ENCODE measurements at regions not wholly inside any gene's neighbourhood (a gene's known extent, or its start where the extent isn't known, plus 50 kb on each side); places are given as distances from the start of the nearest gene placed in this dataset.

GRCh38 chr11:69552951-69553350 is 71.5 kb downstream of the LINC01488 start:
- ATAC-seq, result no peak
- TF ChIP-seq ZNF70 (CRISPR knock-in tag; IDR thresholded peaks at IDR 0.05) (no peak), CSDC2 (CRISPR knock-in tag; IDR thresholded peaks at IDR 0.05) (no peak), ZNF8 (CRISPR knock-in tag; IDR thresholded peaks at IDR 0.05) (no peak), BACH2 (CRISPR knock-in tag; IDR thresholded peaks at IDR 0.05; ENCODE audit: borderline replicate concordance) (no peak), ZNF565 (CRISPR knock-in tag; conservative IDR thresholded peaks at IDR 0.05; ENCODE audit: low read depth) (no peak), ISL1 (CRISPR knock-in tag; IDR thresholded peaks at IDR 0.05) (no peak), RARB (CRISPR knock-in tag; IDR thresholded peaks at IDR 0.05) (no peak), ZC3H10 (CRISPR knock-in tag; IDR thresholded peaks at IDR 0.05) (no peak), OSR1 (CRISPR knock-in tag; IDR thresholded peaks at IDR 0.05) (no peak), SNAI2 (CRISPR knock-in tag; IDR thresholded peaks at IDR 0.05) (no peak), GLIS3 (CRISPR knock-in tag; IDR thresholded peaks at IDR 0.05) (no peak), ARNTL (CRISPR knock-in tag; IDR thresholded peaks at IDR 0.05; ENCODE audit: borderline replicate concordance, low read depth) (no peak), ESRRG (CRISPR knock-in tag; IDR thresholded peaks at IDR 0.05) (no peak), PPARA (CRISPR knock-in tag; IDR thresholded peaks at IDR 0.05; ENCODE audit: borderline replicate concordance) (no peak)
- TF ChIP-seq, protein P1, sequence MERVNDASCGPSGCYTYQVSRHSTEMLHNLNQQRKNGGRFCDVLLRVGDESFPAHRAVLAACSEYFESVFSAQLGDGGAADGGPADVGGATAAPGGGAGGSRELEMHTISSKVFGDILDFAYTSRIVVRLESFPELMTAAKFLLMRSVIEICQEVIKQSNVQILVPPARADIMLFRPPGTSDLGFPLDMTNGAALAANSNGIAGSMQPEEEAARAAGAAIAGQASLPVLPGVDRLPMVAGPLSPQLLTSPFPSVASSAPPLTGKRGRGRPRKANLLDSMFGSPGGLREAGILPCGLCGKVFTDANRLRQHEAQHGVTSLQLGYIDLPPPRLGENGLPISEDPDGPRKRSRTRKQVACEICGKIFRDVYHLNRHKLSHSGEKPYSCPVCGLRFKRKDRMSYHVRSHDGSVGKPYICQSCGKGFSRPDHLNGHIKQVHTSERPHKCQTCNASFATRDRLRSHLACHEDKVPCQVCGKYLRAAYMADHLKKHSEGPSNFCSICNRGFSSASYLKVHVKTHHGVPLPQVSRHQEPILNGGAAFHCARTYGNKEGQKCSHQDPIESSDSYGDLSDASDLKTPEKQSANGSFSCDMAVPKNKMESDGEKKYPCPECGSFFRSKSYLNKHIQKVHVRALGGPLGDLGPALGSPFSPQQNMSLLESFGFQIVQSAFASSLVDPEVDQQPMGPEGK (CRISPR knock-in tag; IDR thresholded peaks at IDR 0.05; ENCODE audit: borderline replicate concordance), result no peak
- TF ChIP-seq, protein P2, sequence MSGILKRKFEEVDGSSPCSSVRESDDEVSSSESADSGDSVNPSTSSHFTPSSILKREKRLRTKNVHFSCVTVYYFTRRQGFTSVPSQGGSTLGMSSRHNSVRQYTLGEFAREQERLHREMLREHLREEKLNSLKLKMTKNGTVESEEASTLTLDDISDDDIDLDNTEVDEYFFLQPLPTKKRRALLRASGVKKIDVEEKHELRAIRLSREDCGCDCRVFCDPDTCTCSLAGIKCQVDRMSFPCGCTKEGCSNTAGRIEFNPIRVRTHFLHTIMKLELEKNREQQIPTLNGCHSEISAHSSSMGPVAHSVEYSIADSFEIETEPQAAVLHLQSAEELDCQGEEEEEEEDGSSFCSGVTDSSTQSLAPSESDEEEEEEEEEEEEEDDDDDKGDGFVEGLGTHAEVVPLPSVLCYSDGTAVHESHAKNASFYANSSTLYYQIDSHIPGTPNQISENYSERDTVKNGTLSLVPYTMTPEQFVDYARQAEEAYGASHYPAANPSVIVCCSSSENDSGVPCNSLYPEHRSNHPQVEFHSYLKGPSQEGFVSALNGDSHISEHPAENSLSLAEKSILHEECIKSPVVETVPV (CRISPR knock-in tag; IDR thresholded peaks at IDR 0.05), result no peak
- TF ChIP-seq, protein P3, sequence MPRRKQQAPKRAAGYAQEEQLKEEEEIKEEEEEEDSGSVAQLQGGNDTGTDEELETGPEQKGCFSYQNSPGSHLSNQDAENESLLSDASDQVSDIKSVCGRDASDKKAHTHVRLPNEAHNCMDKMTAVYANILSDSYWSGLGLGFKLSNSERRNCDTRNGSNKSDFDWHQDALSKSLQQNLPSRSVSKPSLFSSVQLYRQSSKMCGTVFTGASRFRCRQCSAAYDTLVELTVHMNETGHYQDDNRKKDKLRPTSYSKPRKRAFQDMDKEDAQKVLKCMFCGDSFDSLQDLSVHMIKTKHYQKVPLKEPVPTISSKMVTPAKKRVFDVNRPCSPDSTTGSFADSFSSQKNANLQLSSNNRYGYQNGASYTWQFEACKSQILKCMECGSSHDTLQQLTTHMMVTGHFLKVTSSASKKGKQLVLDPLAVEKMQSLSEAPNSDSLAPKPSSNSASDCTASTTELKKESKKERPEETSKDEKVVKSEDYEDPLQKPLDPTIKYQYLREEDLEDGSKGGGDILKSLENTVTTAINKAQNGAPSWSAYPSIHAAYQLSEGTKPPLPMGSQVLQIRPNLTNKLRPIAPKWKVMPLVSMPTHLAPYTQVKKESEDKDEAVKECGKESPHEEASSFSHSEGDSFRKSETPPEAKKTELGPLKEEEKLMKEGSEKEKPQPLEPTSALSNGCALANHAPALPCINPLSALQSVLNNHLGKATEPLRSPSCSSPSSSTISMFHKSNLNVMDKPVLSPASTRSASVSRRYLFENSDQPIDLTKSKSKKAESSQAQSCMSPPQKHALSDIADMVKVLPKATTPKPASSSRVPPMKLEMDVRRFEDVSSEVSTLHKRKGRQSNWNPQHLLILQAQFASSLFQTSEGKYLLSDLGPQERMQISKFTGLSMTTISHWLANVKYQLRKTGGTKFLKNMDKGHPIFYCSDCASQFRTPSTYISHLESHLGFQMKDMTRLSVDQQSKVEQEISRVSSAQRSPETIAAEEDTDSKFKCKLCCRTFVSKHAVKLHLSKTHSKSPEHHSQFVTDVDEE (CRISPR knock-in tag; IDR thresholded peaks at IDR 0.05), result no peak

- ATAC-seq, result no peak
- no peak for TF ChIP-seq POU6F1 (CRISPR knock-in tag; IDR thresholded peaks at IDR 0.05; ENCODE audit: borderline replicate concordance, low read depth)
- TF ChIP-seq, protein P4, sequence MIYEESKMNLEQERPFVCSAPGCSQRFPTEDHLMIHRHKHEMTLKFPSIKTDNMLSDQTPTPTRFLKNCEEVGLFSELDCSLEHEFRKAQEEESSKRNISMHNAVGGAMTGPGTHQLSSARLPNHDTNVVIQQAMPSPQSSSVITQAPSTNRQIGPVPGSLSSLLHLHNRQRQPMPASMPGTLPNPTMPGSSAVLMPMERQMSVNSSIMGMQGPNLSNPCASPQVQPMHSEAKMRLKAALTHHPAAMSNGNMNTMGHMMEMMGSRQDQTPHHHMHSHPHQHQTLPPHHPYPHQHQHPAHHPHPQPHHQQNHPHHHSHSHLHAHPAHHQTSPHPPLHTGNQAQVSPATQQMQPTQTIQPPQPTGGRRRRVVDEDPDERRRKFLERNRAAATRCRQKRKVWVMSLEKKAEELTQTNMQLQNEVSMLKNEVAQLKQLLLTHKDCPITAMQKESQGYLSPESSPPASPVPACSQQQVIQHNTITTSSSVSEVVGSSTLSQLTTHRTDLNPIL (CRISPR knock-in tag; IDR thresholded peaks at IDR 0.05; ENCODE audit: low read depth), result no peak
- no peak for TF ChIP-seq ISL1 (CRISPR knock-in tag; IDR thresholded peaks at IDR 0.05)
- TF ChIP-seq ESRRG (CRISPR knock-in tag; IDR thresholded peaks at IDR 0.05), result no peak
- no peak for TF ChIP-seq ZNF8 (CRISPR knock-in tag; IDR thresholded peaks at IDR 0.05)
- TF ChIP-seq PPARA (CRISPR knock-in tag; IDR thresholded peaks at IDR 0.05; ENCODE audit: borderline replicate concordance), result no peak
- no peak for TF ChIP-seq OSR1 (CRISPR knock-in tag; IDR thresholded peaks at IDR 0.05)
- no peak for TF ChIP-seq RARB (CRISPR knock-in tag; IDR thresholded peaks at IDR 0.05)
- no peak for TF ChIP-seq ZFP30 (CRISPR knock-in tag; IDR thresholded peaks at IDR 0.05)
- no peak for TF ChIP-seq ZNF70 (CRISPR knock-in tag; IDR thresholded peaks at IDR 0.05)
- TF ChIP-seq BACH2 (CRISPR knock-in tag; IDR thresholded peaks at IDR 0.05; ENCODE audit: borderline replicate concordance), result no peak
- TF ChIP-seq, protein P3 (CRISPR knock-in tag; IDR thresholded peaks at IDR 0.05), result no peak
- TF ChIP-seq CSDC2 (CRISPR knock-in tag; IDR thresholded peaks at IDR 0.05), result no peak
- TF ChIP-seq SNAI2 (CRISPR knock-in tag; IDR thresholded peaks at IDR 0.05), result no peak
- no peak for TF ChIP-seq ZFP3 (CRISPR knock-in tag; IDR thresholded peaks at IDR 0.05)
- TF ChIP-seq, protein P2 (CRISPR knock-in tag; IDR thresholded peaks at IDR 0.05), result no peak
- TF ChIP-seq, protein P1 (CRISPR knock-in tag; IDR thresholded peaks at IDR 0.05; ENCODE audit: borderline replicate concordance), result no peak
These were observed 72.2 kb downstream of the LINC01488 start for GRCh38 chr11:69553416-69554357.

Data from SK-N-SH treated with all-trans-retinoic acid at 6 μM for 48 hours (cell line).